ENCODE measurements at regions not wholly inside any gene's neighbourhood (a gene's known extent, or its start where the extent isn't known, plus 50 kb on each side); places are given as distances from the start of the nearest gene placed in this dataset.

DNA sequence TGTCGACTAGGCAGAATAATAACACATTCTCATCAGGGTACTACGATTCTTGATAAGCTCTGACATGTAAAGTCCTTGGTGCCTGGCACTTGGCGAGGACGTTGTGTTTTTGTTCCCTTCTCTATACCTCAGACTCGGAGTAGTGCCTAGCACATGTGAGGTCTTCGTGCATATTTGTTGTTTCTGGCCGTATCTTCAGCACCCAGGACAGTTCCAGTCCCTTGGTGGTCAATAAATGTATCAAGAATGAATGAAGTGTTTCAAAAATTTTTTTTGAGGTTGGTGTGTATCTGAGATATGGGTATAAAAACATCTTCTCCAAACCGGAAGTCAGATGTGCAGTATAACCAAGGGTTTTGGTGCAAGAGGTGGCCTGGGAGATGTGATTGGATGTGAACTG lies 198.2 kb downstream of the AACS start:
- no peaks in the 10 kb centered on the region for H3K9me3 ChIP-seq
- no peak for DNase-seq
- H3K4me3 ChIP-seq, result no peak overlapping the region
- no peak overlapping the region for H3K27ac ChIP-seq
- TF ChIP-seq POLR2A (IDR thresholded peaks at IDR 0.05), result no peak
- TF ChIP-seq CTCF (IDR thresholded peaks at IDR 0.05 in 4 of 5, conservative IDR thresholded peaks at IDR 0.05 in 1 of 5), result no peak
- no peaks in the 10 kb centered on the region for H3K36me3 ChIP-seq
- in situ Hi-C loops (cut with MboI; ENCODE audit: low sequenced_read_pairs in 4 of 4), result no loop called here
- no peaks in the 10 kb centered on the region for H3K27me3 ChIP-seq
- intact Hi-C loops (cut with DNase I; ENCODE audit: low total_unique reads), result no loop called here
- H3K4me1 ChIP-seq, result no peaks in the 10 kb centered on the region
- ATAC-seq, result no peak

DNA sequence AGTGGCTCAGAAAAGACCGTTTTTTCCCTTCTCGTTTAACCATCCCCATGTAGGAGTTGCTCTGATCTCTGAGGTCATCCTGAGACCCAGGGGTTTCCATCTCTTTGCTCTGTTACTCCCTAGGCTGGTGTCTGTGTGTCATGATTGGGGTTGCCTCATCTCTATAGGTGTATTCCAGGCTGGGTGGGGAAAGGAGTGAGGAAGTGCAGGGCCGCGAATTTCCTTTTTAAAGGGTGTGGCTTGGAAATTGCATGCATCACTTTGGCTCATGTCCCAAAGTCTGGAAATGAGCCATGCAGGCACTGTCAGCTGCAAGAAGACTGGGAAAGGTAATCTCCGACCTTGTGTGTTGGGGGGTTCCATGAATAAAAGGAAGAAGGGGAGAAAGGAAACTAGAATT lies 201.9 kb downstream of the AACS start:
- ATAC-seq (no peak), DNase-seq (no peak)
- TF ChIP-seq CTCF (IDR thresholded peaks at IDR 0.05 in 4 of 5, conservative IDR thresholded peaks at IDR 0.05 in 1 of 5) (no peak), POLR2A (IDR thresholded peaks at IDR 0.05) (no peak)
- Histone ChIP-seq H3K27me3 (no peaks in the 10 kb centered on the region), H3K4me3 (no peak overlapping the region), H3K36me3 (no peaks in the 10 kb centered on the region), H3K9me3 (no peaks in the 10 kb centered on the region), H3K27ac (no peak overlapping the region), H3K4me1 (no peaks in the 10 kb centered on the region)
- in situ Hi-C loops (cut with MboI; ENCODE audit: low sequenced_read_pairs in 4 of 4) (no loop called here), intact Hi-C loops (cut with DNase I; ENCODE audit: low total_unique reads) (no loop called here)

DNA sequence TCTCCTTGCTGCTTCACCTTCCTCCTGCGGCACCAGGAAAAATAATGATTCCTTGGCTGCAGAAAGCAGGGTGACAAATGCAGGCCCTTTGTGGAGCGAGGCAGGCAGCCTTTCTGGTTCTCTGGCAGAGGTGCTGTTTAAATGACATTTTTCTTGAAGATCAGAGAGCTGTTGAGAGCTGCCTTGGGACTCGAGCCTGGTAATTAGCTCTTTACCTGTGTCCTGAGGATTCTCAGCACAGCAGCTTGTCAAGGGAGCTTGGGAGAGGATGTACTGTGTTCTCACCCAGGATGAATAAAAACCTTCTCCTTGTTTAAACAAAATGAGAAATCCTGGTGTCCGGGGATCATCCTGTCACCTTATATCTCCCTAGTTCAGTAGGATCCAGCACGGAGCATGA lies 204.0 kb downstream of the AACS start:
- H3K4me1 ChIP-seq, result no peaks in the 10 kb centered on the region
- in situ Hi-C loops (cut with MboI; ENCODE audit: low sequenced_read_pairs in 4 of 4), result no loop called here
- no peak for ATAC-seq
- intact Hi-C loops (cut with DNase I; ENCODE audit: low total_unique reads), result no loop called here
- no peaks in the 10 kb centered on the region for H3K9me3 ChIP-seq
- no peaks in the 10 kb centered on the region for H3K36me3 ChIP-seq
- H3K4me3 ChIP-seq, result no peak overlapping the region
- no peak overlapping the region for H3K27ac ChIP-seq
- no peak for TF ChIP-seq POLR2A (IDR thresholded peaks at IDR 0.05)
- no peak for TF ChIP-seq CTCF (IDR thresholded peaks at IDR 0.05 in 4 of 5, conservative IDR thresholded peaks at IDR 0.05 in 1 of 5)
- H3K27me3 ChIP-seq, result no peaks in the 10 kb centered on the region
- DNase-seq, result no peak

DNA sequence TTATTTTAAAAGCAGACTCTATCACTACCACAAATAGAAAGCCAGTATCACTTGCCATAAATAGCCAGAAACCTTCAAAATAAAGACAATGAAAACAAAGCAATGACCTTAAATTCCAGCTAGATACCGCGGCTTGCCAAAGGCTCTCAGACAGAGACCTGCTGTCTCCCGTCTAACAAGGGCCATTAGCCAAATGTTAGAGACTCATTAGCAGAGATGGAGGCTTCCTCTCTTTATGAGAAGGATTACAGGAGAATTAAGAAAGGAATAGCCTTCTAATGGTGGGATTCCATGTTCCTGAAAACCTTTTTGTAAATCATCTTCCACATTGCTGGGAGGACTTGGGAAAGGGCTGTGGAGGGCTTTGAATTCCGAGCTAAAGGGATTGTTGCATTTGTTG lies 206.7 kb downstream of the AACS start:
- no peaks in the 10 kb centered on the region for H3K36me3 ChIP-seq
- intact Hi-C loops (cut with DNase I; ENCODE audit: low total_unique reads), result no loop called here
- no peak overlapping the region for H3K27ac ChIP-seq
- H3K9me3 ChIP-seq, result no peaks in the 10 kb centered on the region
- no peaks in the 10 kb centered on the region for H3K27me3 ChIP-seq
- in situ Hi-C loops (cut with MboI; ENCODE audit: low sequenced_read_pairs in 4 of 4), result no loop called here
- ATAC-seq (no peak), DNase-seq (no peak)
- TF ChIP-seq CTCF (IDR thresholded peaks at IDR 0.05 in 4 of 5, conservative IDR thresholded peaks at IDR 0.05 in 1 of 5) (no peak), POLR2A (IDR thresholded peaks at IDR 0.05) (no peak)
- no peaks in the 10 kb centered on the region for H3K4me1 ChIP-seq
- no peak overlapping the region for H3K4me3 ChIP-seq

DNA sequence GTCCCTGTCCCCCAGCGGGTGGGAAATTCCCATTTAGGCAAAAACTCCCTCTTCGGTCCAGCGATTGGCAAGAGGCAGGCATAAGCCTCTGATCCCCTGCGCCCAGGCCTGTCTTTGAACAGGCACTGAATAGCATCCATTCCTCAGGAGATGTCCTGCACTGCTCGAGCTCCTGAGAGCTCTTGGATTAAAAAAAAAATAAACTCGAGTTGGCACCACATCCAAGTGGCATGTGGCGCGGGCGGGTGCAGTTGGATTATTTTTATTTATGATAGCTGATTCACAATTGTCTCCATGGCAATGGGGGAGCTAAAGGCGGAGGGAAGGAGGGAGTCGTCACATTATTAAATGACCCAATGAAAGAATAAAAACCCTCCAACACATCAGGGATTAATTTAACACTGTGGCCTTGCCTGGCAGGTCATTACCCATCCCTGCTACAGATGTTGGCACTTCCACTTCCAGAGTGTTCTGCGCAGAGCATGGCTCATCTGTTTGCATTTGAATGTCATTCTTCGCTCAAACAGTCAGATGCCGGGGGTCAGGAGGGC lies 207.2 kb downstream of the AACS start:
- TF ChIP-seq POLR2A (IDR thresholded peaks at IDR 0.05), result no peak
- TF ChIP-seq CTCF (IDR thresholded peaks at IDR 0.05 in 4 of 5, conservative IDR thresholded peaks at IDR 0.05 in 1 of 5), result no peak

More for the DNA sequence above, 207.2 kb downstream of the AACS start:
- Histone ChIP-seq H3K4me1 (no peaks in the 10 kb centered on the region), H3K27ac (no peak overlapping the region), H3K4me3 (no peak overlapping the region), H3K9me3 (no peaks in the 10 kb centered on the region), H3K36me3 (no peaks in the 10 kb centered on the region), H3K27me3 (no peaks in the 10 kb centered on the region)
- in situ Hi-C loops (cut with MboI; ENCODE audit: low sequenced_read_pairs in 4 of 4) (no loop called here), intact Hi-C loops (cut with DNase I; ENCODE audit: low total_unique reads) (no loop called here)
- no peak for DNase-seq
- ATAC-seq, result no peak

Measured in gastrocnemius medialis (tissue), 4 donors.